Heart left ventricle (tissue), 13 donors: ENCODE measurements at regions not wholly inside any gene's neighbourhood (a gene's known extent, or its start where the extent isn't known, plus 50 kb on each side); places are given as distances from the start of the nearest gene placed in this dataset.

Experiments
- POLR2A ChIP-seq, 2 donors: fragments of 450-650 bp; IDR thresholded peaks; one replicate each; pipeline ENCODE4 v1.6.1; 2017; ENCODE audit warnings: antibody characterized with exemption in 2 of 2, mild to moderate bottlenecking in 2 of 2, moderate library complexity in 2 of 2
- TF ChIP-seq, protein P1 (sequence below), 12 donors: fragments of 200-600 bp; sonication (generic) in 4 of 12; IDR thresholded peaks; one replicate each; pipeline versions ENCODE4 v1.5.0 to v1.8.0; 2018 to 2022; ENCODE audit warnings: antibody characterized with exemption in 12 of 12, mild to moderate bottlenecking in 5 of 12
- donor health status: ischemic (EF 13 %, LVEDD 7.1; RV severe dilation, severe dysfunction).
- donor health status: DM: no; HTN: yes; CAD: no.
- donor health status: DM: no; HTN: no; CAD: no.
- donor health status: ischemic (EF 25% LVEDD 6.9; RV normal size, moderate dysfunction).
- donor health status: ischemic (EF 25% LVEDD 5.7; RV mildly dilated, moderate dysfunction).
- donor health status: ischemic (EF 35%, LVEDD 5.7; RV mildly dilated, moderate dysfunction).
- donor health status: nonischemic (EF 11% LVEDD 7.7; RV severe dilation, severe dysfunction).
- donor health status: DM: yes; HTN: yes; CAD: no.
- donor health status: PGD.
- donor health status: ischemic (EF 29% LVEDD 5.4; RV normal size, mild dysfunction).
- donor health status: nonischemic (EF 23%, LVEDD 6.1; RV moderate dilation, normal function).

- TF ChIP-seq, protein P1, sequence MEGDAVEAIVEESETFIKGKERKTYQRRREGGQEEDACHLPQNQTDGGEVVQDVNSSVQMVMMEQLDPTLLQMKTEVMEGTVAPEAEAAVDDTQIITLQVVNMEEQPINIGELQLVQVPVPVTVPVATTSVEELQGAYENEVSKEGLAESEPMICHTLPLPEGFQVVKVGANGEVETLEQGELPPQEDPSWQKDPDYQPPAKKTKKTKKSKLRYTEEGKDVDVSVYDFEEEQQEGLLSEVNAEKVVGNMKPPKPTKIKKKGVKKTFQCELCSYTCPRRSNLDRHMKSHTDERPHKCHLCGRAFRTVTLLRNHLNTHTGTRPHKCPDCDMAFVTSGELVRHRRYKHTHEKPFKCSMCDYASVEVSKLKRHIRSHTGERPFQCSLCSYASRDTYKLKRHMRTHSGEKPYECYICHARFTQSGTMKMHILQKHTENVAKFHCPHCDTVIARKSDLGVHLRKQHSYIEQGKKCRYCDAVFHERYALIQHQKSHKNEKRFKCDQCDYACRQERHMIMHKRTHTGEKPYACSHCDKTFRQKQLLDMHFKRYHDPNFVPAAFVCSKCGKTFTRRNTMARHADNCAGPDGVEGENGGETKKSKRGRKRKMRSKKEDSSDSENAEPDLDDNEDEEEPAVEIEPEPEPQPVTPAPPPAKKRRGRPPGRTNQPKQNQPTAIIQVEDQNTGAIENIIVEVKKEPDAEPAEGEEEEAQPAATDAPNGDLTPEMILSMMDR (IDR thresholded peaks at IDR 0.05) = no peak
- TF ChIP-seq POLR2A (IDR thresholded peaks at IDR 0.05) = no peak
These were observed 921.9 kb downstream of the CCSER2 start for GRCh38 chr10:85250304-85250703.
